ENCODE measurements at regions not wholly inside any gene's neighbourhood (a gene's known extent, or its start where the extent isn't known, plus 50 kb on each side); places are given as distances from the start of the nearest gene placed in this dataset.

DNA sequence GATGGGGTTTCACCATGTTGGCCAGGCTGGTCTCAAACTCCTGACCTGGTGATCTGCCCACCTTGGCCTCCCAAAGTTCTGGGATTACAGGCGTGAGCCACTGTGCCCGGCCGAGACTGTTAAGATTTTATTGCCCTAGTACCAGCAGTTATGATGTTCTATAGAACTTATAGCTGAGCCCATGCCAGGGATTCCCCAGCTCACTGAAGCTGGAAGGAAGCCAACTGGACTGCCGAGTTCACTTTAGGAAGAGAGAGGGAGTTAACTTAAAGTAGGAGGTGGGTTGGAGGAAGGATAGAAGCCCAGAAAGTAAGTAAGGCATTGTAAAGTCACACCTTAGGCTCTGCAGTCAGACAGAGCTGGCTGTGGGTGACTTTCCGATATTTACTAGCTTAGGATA lies 101.1 kb upstream of the BOC start:
- H3K27ac ChIP-seq: no peak overlapping the region

DNA sequence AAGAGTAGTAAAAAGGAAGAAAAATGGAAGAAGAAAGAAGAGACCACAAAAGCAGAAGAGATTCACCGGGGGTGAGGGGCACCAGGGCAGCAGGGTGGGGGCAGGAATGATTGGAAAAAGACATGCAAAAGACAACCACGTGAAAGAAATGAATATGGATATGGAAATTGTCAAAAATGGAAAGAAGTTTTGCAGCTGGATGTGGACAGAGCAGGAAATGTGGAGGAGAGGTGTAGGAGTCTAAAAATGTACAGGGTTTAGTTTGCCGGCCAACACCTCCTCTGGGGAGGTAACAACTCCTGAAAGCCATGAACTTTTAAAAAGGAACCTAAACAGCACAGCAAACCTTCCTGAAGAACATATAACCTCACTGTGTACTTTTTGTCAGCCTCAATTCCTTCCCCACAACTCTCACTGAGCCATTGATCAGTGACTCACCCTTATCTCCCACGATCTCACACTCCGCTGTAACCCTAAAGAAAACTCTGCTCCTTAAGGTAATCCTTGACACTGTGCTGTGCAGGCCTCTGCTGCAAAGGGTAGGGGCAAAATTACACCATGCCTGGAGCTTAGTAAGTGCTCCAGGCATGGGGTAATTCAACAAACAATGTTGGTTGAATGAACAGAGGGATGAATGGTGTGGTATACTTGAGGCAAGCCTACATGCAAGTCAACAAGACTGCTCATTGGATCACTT lies 100.2 kb upstream of the BOC start:
- no peak overlapping the region for H3K27ac ChIP-seq
- TF ChIP-seq, protein P1, sequence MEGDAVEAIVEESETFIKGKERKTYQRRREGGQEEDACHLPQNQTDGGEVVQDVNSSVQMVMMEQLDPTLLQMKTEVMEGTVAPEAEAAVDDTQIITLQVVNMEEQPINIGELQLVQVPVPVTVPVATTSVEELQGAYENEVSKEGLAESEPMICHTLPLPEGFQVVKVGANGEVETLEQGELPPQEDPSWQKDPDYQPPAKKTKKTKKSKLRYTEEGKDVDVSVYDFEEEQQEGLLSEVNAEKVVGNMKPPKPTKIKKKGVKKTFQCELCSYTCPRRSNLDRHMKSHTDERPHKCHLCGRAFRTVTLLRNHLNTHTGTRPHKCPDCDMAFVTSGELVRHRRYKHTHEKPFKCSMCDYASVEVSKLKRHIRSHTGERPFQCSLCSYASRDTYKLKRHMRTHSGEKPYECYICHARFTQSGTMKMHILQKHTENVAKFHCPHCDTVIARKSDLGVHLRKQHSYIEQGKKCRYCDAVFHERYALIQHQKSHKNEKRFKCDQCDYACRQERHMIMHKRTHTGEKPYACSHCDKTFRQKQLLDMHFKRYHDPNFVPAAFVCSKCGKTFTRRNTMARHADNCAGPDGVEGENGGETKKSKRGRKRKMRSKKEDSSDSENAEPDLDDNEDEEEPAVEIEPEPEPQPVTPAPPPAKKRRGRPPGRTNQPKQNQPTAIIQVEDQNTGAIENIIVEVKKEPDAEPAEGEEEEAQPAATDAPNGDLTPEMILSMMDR (conservative IDR thresholded peaks at IDR 0.05): no peak

More for the DNA sequence above, 101.1 kb upstream of the BOC start:
- TF ChIP-seq, protein P1 (conservative IDR thresholded peaks at IDR 0.05): no peak

DNA sequence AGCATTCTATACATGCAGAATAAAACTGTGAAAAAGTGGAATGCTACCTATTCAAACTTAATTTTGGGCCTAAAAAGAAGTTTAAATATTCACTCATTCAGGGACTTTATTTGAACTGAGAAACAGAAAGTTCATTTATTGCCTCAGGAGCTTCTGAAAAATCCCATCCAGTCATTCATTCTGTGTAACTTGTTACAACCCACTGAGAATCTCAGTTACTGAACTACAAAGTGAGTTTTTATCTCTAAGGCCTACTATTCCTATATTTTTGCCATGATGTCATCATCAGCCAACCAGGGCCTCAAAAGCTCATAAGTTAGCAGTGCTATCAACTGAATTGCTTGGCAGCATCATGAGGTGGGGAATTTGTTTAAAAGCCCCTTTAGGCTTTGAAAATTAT lies 98.0 kb upstream of the BOC start:
- TF ChIP-seq, protein P1 (conservative IDR thresholded peaks at IDR 0.05): no peak
- no peak overlapping the region for H3K27ac ChIP-seq

DNA sequence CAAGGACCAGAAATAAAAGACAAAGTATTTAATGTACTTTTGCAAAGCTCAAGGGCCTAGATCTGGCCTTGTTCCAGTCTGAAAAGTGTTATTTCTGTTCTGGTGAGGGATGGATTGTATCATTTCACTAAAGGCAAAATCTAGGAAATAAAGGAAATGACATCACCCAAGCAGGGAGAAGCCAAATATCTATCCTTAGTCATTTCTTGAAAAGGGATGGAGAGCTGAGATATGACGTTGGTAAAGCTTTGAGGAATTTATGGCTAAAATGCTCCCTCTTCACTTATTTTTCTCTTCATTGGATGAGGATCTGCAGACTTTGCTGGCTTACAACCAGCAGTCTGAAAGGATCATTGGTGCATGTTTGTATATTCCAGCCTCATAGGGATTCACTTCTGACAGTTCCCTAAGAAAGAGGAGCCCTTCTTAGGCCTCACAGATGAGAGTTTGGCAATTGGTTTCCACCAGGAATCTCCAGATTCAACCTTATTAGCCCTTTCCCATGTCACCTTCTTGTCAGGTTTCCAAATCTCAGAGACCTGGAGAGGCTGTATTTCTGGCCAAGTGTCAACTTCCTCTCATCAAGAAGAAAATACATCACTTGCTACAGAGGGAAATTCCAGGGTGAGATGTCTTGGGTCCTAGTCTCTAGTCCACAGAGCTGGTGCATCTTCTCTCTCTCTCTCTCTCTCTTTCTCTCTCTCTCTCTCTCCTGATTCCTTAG lies 93.7 kb upstream of the BOC start:
- no peak overlapping the region for H3K27ac ChIP-seq
- TF ChIP-seq, protein P1 (conservative IDR thresholded peaks at IDR 0.05): no peak

DNA sequence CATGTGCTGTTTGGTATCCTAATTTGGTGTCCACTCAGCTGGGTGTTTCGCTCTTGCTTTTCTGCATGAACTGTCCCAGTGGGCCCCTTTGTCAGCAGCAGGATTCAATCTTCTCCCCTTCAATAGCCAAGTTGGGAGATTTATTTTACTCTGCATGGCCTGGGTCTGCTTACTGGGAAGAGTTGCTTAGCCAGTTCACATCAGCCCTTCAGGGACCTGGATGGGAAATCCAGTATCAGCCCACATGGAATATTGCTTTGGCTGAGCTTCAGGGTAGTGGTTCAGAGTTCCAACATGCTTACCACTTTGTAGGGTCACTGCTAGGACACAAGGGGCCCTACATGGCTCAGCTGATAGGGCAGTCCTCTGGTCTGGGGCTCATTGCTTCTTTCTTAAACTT lies 93.0 kb upstream of the BOC start:
- TF ChIP-seq, protein P1 (conservative IDR thresholded peaks at IDR 0.05): no peak

DNA sequence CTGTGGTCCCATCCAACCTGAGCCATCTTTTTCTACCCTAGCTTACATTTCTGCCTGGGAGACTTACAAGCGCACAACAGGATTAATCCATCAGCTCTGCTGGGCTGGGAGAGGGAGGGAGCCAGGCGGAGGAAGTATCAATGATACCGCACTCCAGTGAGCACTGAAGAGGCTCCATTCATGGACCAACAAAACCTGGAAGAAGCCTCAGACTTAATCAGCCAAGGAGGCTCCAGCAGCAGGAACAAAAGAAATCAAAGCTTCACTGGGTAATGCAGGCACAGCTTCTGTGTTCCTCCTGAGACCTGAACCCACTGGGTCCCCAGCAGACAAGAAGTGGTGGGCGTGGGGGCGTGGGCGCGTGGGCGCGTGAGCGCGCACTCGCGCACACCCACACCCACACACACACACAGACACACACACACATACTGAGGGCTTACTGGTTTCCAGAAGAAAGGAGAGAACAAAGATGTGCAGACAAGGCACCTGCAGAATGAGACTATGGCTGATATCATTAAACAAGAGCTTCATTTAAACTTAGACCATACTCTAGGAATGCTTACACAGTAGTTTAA lies 87.0 kb upstream of the BOC start:
- no peak overlapping the region for H3K27ac ChIP-seq
- TF ChIP-seq, protein P1 (conservative IDR thresholded peaks at IDR 0.05): no peak

More for the DNA sequence above, 93.0 kb upstream of the BOC start:
- H3K27ac ChIP-seq: no peak overlapping the region

DNA sequence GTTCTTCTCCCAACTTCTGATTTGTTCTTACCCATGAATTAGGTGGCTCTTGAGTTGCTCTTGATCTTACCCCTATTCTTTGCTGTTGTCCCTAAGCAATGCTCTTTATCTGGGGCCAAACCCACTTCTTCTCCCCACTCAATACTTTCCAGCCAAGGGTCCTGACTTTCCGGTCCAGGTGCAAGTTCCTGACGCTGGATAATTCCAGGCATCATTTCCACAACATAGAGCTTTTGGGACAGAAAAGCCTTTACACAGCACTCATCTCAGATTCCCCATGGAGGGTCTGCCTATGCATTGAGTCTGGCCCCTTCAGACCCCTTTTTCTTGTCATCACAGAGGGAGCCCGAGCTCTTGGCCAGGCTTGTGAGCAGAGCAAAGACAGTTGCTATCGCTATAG lies 85.4 kb upstream of the BOC start:
- H3K27ac ChIP-seq: no peak overlapping the region
- TF ChIP-seq, protein P1 (conservative IDR thresholded peaks at IDR 0.05): no peak

All from VCaP (cell line).